ENCODE measurements at regions not wholly inside any gene's neighbourhood (a gene's known extent, or its start where the extent isn't known, plus 50 kb on each side); places are given as distances from the start of the nearest gene placed in this dataset.

DNA sequence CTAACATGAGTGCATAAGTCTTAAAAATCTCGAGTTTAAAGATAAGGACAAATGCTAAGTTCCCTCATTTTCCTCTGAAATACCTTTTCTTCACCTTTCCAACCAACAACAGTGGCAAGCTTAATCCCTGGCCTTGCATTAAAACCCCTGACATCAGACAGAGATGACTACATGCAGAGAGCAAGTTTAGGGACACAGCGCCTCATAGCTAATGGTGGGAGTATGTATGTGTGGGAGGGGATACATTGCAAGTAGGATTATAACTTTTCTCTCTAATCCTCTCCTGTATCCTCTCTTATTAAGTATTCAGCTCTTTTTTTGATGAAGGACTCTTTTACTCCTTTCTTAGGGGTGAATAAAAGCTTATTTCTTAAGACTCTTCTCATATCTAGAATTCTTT, 547.1 kb downstream of the CCER1 start:
- no peak for DNase-seq (ENCODE audit: low read depth in 2 of 3, low spot score in 2 of 3)

DNA sequence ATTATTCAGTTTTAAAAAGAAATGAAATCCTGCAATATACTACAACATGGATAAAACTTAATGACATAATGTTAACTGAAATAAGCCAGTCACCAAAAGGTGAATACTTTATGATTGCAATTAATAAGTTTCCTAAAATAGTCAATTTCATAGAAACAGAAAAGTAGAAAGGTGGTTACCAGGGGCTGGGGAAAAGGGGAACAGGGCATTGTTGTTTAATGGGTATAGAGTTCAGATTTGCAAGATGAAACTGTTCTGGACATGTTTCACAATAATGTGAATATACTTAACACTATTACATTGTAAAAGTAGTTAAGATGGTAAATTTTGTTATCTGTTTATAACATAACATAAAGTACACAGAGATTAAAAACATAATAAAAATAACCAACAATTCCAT, 550.9 kb downstream of the CCER1 start:
- DNase-seq (ENCODE audit: low read depth in 2 of 3, low spot score in 2 of 3): no peak

DNA sequence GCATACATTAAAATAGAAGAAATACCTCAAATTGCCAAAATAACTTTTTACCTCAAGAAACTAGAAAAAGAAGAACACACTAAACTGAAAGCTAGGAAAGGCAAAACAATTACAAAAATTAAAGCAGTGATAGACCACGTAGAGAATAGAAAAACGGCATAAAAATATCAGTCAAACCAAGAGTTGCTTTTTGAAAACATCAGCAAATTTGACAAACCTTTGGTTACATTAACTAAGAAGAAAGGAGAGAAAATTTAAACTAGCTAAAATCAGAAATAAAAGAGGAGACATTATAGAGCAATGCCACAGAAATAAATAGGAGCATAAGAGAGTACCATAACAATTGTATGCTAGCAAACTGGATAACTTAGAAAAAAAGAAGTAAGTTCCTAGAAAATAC, 553.8 kb downstream of the CCER1 start:
- no peak for DNase-seq (ENCODE audit: low read depth in 2 of 3, low spot score in 2 of 3)

DNA sequence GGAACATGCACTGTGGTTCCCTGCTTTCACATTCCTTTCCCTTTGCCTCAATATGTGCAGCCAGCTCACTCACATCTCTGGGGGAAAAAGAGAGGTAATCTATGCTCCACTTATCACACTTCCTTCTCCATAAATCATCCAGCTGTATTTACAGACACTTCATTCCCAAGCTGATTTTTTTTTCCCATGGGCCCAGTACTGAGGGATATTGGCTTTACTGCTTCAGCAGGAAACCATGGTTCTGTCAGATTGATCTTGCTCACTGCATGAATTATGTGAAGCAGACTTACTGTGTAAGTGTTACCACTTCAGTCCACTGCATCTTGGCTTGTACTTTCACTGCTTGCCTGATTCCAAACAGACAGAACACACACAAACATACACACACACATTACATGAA, 555.6 kb downstream of the CCER1 start:
- no peak for DNase-seq (ENCODE audit: low read depth in 2 of 3, low spot score in 2 of 3)

DNA sequence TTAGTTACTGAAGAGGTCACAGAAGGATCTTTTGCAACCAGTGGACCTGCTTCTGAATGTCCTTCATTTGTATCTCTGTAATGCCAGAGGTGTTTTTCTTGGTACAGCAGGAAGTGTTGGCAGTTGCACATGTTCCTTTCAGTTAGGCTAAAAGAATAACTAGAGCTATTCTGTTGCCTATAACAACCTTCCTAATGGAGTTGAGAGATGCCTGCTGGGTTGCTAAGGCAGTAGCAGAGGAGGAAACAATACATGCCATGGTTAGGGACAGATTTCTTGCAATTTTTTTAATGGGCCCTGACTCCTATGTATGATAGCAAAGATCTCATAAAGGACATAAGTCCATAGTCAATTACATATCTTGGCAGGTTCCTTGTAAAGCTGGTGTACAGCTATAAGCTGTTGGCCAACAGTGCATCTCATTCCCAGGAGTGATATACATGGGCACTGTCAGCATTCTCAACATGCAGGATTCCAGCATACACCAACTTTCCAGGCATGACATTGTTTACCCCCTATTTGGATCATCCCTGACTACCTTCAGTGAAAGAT, 556.6 kb downstream of the CCER1 start:
- DNase-seq (ENCODE audit: low read depth in 2 of 3, low spot score in 2 of 3): no peak

DNA sequence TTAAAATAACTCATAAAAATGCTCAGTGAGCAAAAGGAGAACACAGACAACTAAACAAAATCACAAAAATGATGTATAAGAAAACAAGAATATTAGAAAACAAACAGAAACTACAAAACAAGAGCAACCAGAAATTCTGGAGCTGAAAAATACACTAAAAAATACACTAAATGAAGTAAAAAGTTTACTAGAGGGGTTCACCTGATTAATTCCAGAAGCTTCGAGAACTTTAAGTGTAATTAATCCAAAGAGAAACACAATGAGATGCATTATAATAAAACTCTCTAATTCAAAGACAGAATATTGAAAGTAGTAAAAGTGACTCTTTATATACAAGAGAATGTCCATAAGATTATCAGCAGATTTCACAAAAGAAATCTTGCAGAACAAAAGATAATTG, 558.4 kb downstream of the CCER1 start:
- DNase-seq (ENCODE audit: low read depth in 2 of 3, low spot score in 2 of 3): no peak

DNA sequence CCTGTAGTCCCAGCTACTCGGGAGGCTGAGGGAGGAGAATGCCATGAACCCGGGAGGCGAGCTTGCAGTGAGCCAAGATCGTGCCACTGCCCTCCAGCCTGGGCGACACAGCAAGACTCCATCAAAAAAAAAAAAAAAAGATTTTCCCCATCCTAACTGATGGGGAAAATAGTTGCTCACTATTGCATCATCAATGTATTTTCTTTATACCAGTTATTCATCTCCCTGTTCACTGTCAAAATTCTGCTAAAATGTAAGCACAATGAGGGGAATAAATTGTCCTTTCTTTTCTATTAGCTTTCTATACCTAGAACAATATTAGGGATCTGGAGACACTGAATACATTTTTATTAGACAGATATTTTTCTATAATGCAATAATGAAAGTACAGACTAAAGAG, 561.3 kb downstream of the CCER1 start:
- DNase-seq (ENCODE audit: low read depth in 2 of 3, low spot score in 2 of 3): no peak

DNA sequence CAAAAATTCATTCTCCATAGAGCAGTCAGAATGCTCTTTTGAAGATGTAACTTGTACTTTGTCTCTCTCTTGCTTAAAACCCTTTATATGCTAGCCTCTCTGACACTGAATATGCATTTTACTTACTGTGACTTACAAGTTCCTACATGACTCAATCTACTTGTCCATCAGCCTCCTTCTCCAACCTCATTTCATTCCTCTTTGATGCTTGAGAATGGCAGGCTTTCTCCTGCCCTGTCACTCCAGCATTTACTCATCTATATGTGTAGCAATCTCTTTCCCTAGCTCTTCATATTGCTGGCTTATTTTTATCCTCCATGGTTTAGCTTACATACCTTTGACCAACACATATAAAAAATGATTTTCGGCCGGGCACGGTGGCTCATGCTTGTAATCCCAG, 561.9 kb downstream of the CCER1 start:
- DNase-seq (ENCODE audit: low read depth in 2 of 3, low spot score in 2 of 3): no peak

DNA sequence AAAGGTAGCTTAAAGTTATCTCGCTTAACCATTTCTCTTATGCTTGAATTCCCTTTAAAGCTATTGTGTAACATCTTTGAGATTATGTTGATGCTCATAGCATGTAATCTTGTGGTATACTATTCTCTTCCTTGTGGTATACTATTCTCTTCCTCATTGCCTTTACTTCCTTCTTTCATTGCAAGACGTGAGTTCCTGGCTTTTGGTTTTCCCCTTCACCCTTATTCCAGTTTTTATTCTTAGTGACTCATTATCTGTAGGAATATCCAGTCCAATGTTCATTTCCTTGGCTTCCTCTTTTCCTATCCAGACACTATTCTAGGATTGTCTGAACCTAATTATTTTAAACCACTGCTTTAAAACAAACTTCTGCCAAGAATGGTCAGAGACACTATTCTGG, 564.0 kb downstream of the CCER1 start:
- no peak for DNase-seq (ENCODE audit: low read depth in 2 of 3, low spot score in 2 of 3)

DNA sequence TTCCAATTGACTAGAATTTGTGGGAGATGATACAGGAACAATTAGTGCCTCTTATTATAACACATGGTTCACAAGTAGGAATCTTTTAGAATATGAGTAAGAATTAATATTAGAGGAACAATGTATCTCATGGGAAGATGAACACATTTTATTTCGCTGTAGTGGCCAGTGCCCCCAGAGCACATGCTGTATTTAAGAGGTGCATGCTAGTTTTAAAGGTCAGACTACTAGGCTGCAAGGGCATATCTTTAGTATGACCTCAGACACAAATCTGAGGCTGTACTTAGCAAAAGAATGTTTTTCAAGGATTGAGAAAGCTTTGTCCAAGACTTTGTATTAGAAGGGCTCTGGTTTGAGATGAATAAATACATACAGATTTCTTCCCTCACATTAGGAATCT, 586.9 kb downstream of the CCER1 start:
- DNase-seq (ENCODE audit: low read depth in 2 of 3, low spot score in 2 of 3): no peak

DNA sequence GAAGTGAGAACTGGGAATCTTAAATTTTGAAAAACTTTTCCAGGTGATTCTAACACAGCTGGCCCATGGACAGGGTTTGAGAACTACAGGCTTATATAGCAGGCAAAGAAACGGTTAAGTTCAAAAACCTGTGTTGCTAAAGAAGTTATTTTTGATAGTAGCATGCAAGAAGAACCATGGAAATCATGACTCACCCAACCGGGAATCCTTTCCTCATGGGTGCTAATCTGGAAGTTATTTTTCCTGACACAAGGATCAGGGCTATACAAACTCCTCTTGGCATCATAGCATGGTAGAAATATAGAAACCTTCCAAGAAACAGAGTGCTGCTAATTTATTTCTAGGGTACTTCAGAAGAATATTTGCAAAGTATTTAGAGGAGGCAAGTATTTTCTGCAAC, 588.7 kb downstream of the CCER1 start:
- DNase-seq (ENCODE audit: low read depth in 2 of 3, low spot score in 2 of 3): no peak

DNA sequence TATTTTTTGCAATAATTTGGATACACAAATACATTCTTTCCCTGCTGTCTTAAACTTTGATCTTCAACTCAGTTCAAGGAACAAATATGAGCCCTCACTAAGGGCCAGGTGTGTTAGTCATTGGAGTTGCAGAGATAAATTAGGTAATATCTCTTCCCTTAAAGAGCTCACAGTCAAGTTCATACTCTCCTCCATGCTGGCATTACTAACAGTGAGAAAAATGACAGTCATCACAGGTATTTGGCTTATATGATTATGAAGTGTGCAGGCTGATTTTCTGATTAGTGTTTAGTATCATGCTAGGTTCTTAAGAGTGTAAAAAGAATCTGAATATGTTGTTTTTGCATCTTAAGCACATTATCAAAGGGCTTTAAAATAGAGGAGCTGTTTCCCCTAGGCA, 594.7 kb downstream of the CCER1 start:
- DNase-seq (ENCODE audit: low read depth in 2 of 3, low spot score in 2 of 3): no peak

DNA sequence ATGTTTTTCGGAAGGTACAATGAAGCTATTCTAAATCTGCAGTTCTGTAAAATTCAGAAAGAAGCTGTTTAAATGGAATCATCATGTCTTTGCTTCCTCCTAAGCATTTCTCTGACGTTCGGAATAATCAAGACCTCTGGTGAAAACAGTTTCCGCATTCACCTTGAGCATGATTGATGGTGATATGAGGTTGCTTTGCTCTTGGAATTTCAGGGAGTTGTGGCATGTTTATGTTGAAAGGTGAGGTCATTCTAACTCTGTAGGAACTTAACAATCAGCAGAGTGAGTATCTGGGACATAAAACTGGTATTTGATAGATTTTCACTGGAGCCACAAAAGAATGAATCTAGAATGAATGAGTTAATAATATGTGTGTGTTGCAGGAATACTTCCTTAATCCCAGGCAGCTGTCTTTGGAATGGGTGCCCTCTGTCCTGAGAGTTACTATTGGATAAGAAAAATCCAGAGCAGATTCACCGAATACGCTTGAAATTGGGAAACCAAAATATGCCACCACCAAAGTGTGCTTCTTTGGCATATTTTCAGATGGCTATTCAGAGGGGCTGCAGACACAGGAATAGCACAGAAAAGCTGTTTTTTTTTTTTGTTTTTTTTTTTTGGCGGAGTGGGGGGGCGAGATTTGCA, 599.1 kb downstream of the CCER1 start:
- DNase-seq (ENCODE audit: low read depth in 2 of 3, low spot score in 2 of 3): no peak

DNA sequence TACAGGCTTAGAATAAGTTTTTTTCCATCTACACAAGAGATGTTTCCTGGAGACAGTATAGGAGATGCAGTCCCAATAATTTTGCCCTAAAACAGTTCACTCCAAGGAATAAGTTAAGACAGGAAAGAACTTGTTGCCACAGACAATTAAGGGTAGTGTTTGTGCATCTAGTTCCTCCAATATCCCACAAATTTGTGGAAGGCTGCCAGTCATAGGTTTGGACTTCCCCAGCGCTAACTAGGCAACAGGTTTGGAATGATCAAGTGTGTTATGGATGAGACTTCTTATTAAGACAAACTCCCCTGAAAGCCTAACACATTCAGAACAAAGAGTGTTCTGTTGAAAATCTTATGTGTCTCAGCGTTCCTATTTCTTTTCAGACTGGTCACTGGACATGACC, 611.0 kb downstream of the CCER1 start:
- no peak for DNase-seq (ENCODE audit: low read depth in 2 of 3, low spot score in 2 of 3)

DNA sequence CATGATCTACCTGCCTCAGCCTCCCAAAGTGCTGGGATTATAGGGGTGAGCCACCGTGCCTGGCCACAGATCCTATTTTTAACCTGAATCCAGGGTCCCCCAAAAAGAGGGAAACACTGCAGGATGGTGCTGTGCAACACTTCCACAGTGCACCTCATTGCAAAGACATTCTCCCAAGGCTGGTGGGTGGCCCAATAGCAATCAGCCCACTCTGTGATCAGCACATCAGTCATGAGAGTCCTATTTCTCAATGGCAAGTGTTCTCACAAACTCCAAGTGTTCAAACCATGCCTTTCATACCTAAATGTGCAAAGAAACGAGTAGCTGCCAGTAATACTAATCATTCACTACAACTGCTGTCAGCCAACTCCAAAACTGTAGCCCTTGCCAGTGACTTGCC, 612.9 kb downstream of the CCER1 start:
- DNase-seq (ENCODE audit: low read depth in 2 of 3, low spot score in 2 of 3): no peak

DNA sequence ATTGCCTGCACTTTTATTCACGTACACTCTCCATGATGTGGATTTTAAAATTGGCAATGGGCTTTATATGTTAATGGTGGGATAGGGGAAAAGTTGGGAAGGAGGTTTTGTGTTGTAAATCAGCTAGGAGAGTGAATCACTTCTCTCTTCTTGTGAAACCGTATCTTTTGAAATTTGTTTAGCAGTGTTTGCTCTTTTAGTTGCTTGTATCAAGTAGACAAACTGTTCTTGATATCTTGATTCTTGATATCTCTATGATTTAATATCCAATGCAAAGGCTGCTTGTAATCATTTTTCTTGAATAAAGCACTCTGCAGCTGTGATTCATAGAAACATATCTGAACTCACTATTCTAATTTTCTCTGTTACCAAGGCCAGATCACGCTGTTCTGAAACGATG, 615.1 kb downstream of the CCER1 start:
- no peak for DNase-seq (ENCODE audit: low read depth in 2 of 3, low spot score in 2 of 3)

DNA sequence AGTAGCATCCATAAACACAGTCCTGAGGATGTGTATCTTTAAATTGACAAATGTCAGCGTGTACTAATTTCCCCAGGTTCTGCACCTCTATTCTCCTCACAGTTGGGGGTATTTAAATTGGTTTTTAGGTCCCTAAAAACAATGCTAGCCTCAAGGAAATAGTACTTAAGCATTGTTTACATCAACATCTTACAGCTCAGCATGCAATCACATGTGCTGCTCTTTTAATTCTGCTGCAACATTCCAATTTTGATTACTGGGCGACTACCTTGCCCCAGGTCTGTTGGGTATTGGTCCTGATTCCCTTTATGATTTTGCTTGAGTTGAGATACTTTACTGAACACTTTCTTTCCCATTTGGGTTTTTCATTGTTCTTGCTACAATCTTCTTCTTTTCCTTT, 616.6 kb downstream of the CCER1 start:
- DNase-seq (ENCODE audit: low read depth in 2 of 3, low spot score in 2 of 3): no peak

DNA sequence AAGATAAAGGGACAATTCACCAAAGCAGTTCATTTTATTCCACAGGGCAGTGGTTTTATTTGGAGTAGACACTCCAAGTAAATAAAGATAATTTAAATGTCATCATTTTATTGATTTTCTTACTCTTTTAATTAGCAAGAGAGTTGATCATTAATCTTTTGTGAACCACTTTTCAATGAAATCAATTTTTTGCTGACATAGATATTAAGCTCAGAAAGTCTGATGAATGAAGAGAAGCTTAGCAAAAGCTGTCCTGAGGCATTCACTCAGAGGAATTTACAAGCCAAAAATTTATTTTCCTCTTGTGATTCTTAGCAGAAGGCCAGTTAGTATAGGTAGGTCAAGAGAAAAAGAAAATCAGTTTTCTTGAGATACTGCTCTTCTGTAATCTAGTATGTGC, 618.0 kb downstream of the CCER1 start:
- DNase-seq (ENCODE audit: low read depth in 2 of 3, low spot score in 2 of 3): no peak

DNA sequence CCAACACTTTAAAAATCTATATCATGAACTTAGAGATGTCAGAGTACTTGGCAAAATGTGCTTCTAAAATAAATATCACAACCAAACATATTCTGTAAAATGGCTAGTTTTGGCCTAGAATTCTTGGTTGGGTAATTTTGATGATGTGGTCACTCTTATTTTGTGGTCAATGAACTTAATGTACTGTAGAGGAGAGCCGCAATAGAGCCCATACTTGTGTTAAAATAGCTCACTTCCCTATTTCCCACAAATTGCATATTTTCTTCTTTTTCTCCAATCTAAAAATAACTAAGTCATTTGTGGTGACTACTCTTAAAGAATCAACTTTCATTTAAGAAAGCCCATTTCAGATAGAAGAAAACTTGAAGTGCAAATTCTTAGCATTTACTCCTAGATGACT, 619.4 kb downstream of the CCER1 start:
- no peak for DNase-seq (ENCODE audit: low read depth in 2 of 3, low spot score in 2 of 3)

DNA sequence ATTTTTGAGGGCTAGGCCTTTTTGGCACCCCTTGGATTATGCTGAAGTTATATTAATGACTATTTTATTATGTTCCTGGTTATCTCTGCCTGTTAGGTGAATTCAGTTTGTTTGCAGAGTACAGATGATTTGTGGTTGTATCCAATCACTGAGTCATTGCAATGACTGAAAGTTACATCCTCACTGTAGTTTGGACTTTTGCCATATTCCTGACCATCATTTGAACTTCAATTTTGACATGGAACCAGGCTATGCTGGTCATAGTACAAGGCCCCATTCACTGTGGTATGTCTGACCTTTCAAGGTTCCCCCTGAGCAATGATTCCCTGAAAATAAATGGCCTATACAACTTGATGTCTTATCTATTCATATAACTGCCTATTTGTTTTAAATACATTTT, 621.0 kb downstream of the CCER1 start:
- no peak for DNase-seq (ENCODE audit: low read depth in 2 of 3, low spot score in 2 of 3)

DNA sequence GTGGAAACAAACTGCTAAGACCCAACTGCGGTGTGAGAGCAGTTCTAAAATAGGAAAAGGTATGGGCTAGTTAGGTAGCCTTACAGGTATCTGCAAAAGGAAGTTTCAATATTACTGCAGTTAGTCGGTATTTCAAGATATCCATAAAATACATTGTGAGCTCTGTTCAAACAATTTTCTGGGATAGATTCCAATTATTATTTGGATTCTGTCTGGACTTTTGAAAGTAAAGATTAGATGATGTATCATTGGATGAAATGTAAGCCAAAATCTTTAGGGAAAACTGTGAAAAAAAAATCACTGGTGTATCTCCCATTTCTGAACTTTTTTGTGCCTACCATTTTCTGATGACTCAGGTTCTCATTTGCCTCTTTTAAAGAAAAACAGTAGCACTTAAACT, 621.6 kb downstream of the CCER1 start:
- DNase-seq (ENCODE audit: low read depth in 2 of 3, low spot score in 2 of 3): no peak

DNA sequence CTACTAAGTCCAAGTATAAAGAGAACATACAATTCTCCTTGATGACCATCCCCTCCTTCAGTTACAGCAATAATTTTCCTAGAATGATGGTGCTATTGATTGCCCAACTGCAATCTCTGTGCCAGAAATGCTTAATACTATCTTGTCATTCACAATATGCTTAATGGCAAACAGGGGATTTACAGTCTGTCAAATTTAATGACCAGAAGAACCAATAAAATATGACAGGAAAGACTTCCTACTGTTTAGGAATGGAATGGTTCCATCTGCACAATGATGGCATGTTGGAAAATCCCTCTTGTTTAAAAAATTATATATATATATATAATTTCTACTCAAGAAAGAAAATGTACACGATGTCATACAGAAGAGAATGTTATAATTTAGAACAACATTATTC, 623.2 kb downstream of the CCER1 start:
- DNase-seq (ENCODE audit: low read depth in 2 of 3, low spot score in 2 of 3): no peak

DNA sequence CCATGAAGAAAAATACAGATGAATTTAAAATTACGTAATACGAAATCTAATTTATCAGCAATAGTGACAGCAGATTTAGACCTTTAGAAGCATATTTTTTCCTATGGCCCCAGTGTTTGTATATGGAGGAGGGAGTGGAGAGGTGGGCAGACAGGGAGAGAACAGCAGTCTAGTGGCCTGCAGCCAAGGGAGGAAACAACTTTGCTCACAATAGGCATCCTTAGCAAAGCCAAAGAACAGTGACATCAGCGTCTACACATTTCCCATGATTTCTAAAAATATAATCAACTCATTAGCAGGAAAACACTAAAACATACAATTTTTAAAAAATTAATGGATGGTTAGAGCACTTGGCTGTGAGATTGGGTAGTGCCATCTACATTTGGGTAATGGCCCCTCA, 622.6 kb upstream of the ATP2B1 start:
- DNase-seq (ENCODE audit: low read depth in 2 of 3, low spot score in 2 of 3): no peak
